ENCODE measurements at regions not wholly inside any gene's neighbourhood (a gene's known extent, or its start where the extent isn't known, plus 50 kb on each side); places are given as distances from the start of the nearest gene placed in this dataset.

GRCh38 chr6:9517806-9518205 lies 897.1 kb downstream of the TFAP2A start:
- DNase-seq: no peak

- no peak for DNase-seq
Measured at GRCh38 chr6:9515633-9516606, 899.0 kb downstream of the TFAP2A start.

- DNase-seq: no peak
Measured at GRCh38 chr6:9514146-9514545, 900.7 kb downstream of the TFAP2A start.

GRCh38 chr6:9511157-9511556 lies 903.7 kb downstream of the TFAP2A start:
- no peak for DNase-seq

DNA sequence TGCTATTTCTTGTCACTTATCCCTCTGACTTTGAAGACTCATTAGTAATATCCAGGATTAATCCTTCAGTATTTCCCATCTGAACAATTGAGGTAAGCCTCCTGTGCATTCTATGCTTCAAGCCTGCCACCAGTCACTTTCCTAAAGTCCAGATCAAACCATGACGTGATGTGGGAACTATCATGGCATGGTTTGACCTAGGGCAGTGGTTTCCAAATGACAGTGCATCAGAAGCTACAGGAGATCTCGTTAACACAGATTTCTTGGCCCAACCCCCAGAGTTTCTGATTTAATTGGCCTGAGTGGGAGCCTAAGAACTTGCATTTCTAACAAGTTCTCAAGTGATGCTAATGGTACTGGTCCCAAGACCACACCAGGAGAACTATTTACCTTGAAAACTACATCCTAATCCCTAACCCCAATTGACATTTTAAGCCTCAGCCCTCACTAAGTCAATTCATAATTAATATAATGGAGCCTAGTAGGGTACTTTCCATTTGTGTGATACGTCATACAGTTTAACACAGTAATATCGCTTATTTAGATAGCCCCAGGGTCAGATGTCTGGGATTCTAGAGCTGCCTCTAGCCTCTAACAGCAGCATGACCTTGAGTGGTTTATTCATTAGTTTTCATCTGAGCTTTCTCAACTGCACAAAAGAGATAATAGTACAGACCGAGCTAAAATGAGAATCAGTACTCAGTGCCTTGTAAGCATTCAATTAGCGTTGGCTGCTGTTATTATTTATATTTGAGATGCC lies 907.6 kb downstream of the TFAP2A start:
- no peak for DNase-seq

GRCh38 chr6:9504191-9504590 lies 910.7 kb downstream of the TFAP2A start:
- DNase-seq: no peak

- no peak for DNase-seq
Measured at GRCh38 chr6:9503111-9503761, 911.6 kb downstream of the TFAP2A start.

GRCh38 chr6:9499709-9500108 lies 915.2 kb downstream of the TFAP2A start:
- DNase-seq: no peak

GRCh38 chr6:9496837-9497236 lies 918.0 kb downstream of the TFAP2A start:
- DNase-seq: no peak

GRCh38 chr6:9494864-9495263 lies 920.0 kb downstream of the TFAP2A start:
- DNase-seq: no peak

GRCh38 chr6:9492790-9493189 lies 922.1 kb downstream of the TFAP2A start:
- no peak for DNase-seq

- no peak for DNase-seq
Measured at GRCh38 chr6:9487128-9487527, 927.7 kb downstream of the TFAP2A start.

- DNase-seq: no peak
Measured at GRCh38 chr6:9485992-9486391, 928.9 kb downstream of the TFAP2A start.

GRCh38 chr6:9484686-9485085 lies 930.2 kb downstream of the TFAP2A start:
- DNase-seq: no peak

- no peak for DNase-seq
Measured at GRCh38 chr6:9484091-9484490, 930.8 kb downstream of the TFAP2A start.

DNA sequence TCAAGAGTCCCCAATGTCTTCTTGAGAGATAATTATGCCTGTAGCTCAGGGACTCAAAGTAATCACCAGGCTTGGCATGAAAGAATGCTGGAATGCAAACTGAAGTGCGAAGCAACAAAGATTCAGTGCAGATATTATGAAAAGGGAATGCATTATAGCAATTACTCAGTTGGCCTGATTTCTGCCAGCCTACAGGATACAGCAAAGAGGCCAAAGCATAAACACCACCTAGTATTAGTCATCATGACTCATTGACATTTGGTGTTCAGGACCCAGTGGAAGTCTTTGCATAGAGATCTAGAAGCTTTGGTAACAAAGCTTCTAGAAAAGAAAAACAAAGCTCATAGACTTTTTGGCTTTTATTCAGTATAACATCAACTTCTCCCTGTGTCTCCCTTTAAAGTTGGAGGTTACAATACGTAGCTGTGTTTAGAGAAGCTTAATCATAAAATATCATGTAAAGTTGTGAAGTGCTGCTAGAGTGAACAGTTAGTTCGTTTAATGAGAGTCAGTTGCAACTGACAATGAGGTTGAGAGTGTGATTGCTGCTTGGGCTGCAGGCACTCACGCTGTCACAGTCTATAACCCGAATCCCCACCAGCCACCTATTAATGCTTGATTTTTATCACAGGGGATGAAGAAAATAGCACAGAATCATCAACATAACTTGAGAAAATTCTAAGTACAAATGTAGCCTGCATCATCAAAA lies 932.7 kb downstream of the TFAP2A start:
- no peak for DNase-seq

- no peak for DNase-seq
Measured at GRCh38 chr6:9481292-9482029, 933.4 kb downstream of the TFAP2A start.

DNA sequence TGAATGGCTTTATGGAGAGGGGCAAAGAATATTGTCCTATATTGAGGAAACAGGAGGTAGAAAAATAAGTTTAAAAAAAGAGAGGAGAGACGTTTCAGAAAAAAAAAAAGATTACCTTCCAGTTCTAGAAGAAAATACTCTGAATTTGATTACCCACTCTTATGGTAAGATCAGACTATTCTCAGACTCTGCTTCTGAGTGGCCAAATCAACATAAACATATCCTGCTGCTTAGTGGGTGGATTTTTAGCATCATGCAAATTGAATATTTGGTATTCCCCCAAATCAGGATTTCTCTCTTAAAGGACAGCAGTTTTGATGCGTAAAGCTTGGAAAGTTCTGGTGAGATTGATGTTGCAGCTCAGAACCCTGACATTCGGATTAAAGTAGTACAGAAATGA lies 946.6 kb downstream of the TFAP2A start:
- no peak for DNase-seq

DNA sequence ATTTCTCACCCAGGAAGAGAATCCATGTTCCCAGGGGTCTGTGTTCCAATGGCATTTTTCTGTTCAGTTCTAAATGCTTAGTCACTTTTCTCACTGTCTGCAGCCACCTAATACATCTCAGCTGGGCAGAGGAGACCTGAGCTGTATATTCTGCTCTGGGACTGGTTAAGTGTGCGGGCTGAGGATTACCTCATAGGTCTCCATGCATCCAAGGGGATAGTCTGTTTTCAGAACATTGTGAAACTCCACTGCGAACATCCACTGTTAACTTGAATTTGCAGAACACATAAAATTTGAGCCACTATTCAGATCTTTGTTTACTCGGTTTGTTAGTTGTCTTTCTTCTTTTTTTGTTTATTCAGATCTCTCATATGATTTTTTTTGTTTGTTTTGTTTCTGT lies 947.1 kb downstream of the TFAP2A start:
- DNase-seq: no peak

DNA sequence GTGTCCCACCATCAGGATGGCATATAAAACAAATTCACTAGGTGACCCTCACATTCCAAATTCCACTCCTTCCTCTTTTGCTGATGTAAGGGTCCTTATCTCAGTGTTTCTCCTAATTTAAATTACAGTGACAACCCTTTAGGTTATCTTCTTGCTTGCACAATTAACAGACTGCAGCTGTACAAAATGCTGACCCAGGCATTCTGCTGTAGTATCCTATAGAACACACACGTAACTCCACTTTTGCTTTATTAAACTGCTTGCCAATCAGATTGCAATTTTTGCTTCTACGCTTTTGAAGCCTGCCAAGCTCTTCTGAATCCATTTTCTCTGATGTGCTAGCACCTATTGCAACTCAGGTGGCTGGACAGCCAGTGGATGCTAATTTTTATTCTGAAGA lies 950.3 kb downstream of the TFAP2A start:
- DNase-seq: no peak

DNA sequence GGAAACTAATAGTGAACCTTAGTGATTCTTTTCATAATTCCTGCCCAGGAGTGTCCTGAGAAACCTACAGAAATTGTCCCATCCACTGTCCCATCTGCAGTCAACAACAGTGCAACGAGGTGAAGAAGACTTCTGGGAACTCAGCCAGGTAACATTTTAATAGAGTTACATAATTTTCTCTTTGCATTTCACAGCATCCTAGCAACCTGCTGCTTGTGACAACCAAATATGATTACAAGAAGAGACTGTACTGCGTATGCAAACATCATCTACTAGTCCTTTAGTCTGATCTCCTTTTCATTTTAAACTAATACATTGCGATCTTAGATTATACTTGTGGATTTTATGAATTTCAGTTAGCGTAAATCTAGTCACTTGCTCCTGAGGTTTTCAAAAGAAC lies 951.6 kb downstream of the TFAP2A start:
- DNase-seq: no peak

GRCh38 chr6:9461188-9461587 lies 953.7 kb downstream of the TFAP2A start:
- no peak for DNase-seq
